ENCODE measurements at regions not wholly inside any gene's neighbourhood (a gene's known extent, or its start where the extent isn't known, plus 50 kb on each side); places are given as distances from the start of the nearest gene placed in this dataset.

- TF ChIP-seq SNRNP70 (IDR thresholded peaks at IDR 0.05; ENCODE audit: low read depth, low read length): no peak
- no peak for TF ChIP-seq ZNF124 (CRISPR knock-in tag; IDR thresholded peaks at IDR 0.05)
Observed at GRCh38 chr2:226445216-226445861, 354.3 kb downstream of the IRS1 start (continued).

- H3K36me3 ChIP-seq (replicated peaks in 1 of 2; ENCODE audit: control insufficient read depth in 1 of 2, insufficient read depth in 2 of 2, low read length in 2 of 2): no peaks in the 10 kb centered on the region
- H3K79me2 ChIP-seq (ENCODE audit: insufficient read depth, low read length): no peaks in the 10 kb centered on the region
- H3K4me1 ChIP-seq (ENCODE audit: insufficient read depth, low read length): peaks cover 39% of the 10 kb centered on the region
- no peaks in the 10 kb centered on the region for H3K27me3 ChIP-seq (ENCODE audit: control insufficient read depth in 1 of 2, insufficient read depth in 2 of 2, low read length in 2 of 2)
- in situ Hi-C loops (cut with HindIII; ENCODE audit: extremely low pct_ligation_motif_present, low pct_unique_long_range_greater_than_20kb) (no loop called here), intact Hi-C loops (cut with micrococcal nuclease; ENCODE audit: unreplicated experiment) (no loop called here)
- no peaks in the 10 kb centered on the region for H4K20me1 ChIP-seq (ENCODE audit: insufficient read depth, low read length)
- ChIA-PET POLR2A (interaction anchor here (1.3 kb wide), 1 partner anchor 12 kb away, joined by 3 read pairs; no protein-coding TSS in a partner anchor), CTCF (ENCODE audit: low intra/inter-chr PET ratio, low total read pairs) (no interaction called here)
- peak; percentile 71 for ATAC-seq
- WGBS (ENCODE audit: low lambda C conversion rate): 60% methylated on average over 5 of the region's 5 CpGs
- peak; percentile 47 for DNase-seq (ENCODE audit: low spot score)
- H3K4me3 ChIP-seq (replicated peaks in 1 of 3; ENCODE audit: insufficient read depth in 1 of 3, low read depth in 2 of 3, low read length in 3 of 3): no peak overlapping the region
- no TSS peak for BruUV-seq (replicated peaks)
- peak overlapping the region; percentile 3; the same call in 1 of the 2 replicates for H3K4me2 ChIP-seq (ENCODE audit: low read depth, low read length)
- H3K9me3 ChIP-seq (ENCODE audit: low read length): no peaks in the 10 kb centered on the region
- no peak for FAIRE-seq
- no peak overlapping the region for H2AFZ ChIP-seq (ENCODE audit: low read length)
- H3K27ac ChIP-seq (ENCODE audit: extremely low read length, insufficient read depth, low read length): no peak overlapping the region
- no peak overlapping the region for H3K9ac ChIP-seq (ENCODE audit: insufficient read depth, low read depth, low read length)
- TF ChIP-seq ZNF274 (CRISPR knock-in tag; IDR thresholded peaks at IDR 0.05): 0 out of 2 replicates have a peak, but pooled peaks have one; percentile 33
- TF ChIP-seq ZNF329 (CRISPR knock-in tag; IDR thresholded peaks at IDR 0.05; ENCODE audit: low read depth): no peak
- TF ChIP-seq ZNF331 (CRISPR knock-in tag; IDR thresholded peaks at IDR 0.05): peak; percentile 27; the same call in 1 of the 2 replicates
- TF ChIP-seq ZNF12 (CRISPR knock-in tag; IDR thresholded peaks at IDR 0.05): peak; percentile 86
- peak; percentile 74; the same call in 1 of the 2 replicates for TF ChIP-seq HOMEZ (CRISPR knock-in tag; IDR thresholded peaks at IDR 0.05; ENCODE audit: low read depth)
- 0 out of 2 replicates have a peak, but pooled peaks have one; percentile 26 for TF ChIP-seq AHDC1 (CRISPR knock-in tag; IDR thresholded peaks at IDR 0.05; ENCODE audit: borderline replicate concordance)
- no peak for TF ChIP-seq MXD1 (CRISPR knock-in tag; IDR thresholded peaks at IDR 0.05)
- no peak for TF ChIP-seq SOX13 (IDR thresholded peaks at IDR 0.05)
- TF ChIP-seq SOX13 (CRISPR knock-in tag; conservative IDR thresholded peaks at IDR 0.05 in 1 of 2, IDR thresholded peaks at IDR 0.05 in 1 of 2): peak in 1 of 2 experiments; percentile 19; a peak in 1 of 4 replicates
- TF ChIP-seq POGZ (CRISPR knock-in tag; IDR thresholded peaks at IDR 0.05): peak; percentile 81
- peak; percentile 52 for TF ChIP-seq SALL1 (CRISPR knock-in tag; IDR thresholded peaks at IDR 0.05)
- TF ChIP-seq TFAP4 (IDR thresholded peaks at IDR 0.05; ENCODE audit: borderline replicate concordance, low read depth): no peak
- TF ChIP-seq ZMYM3 (CRISPR knock-in tag; IDR thresholded peaks at IDR 0.05): no peak
Observed at GRCh38 chr2:226443112-226443511, 356.5 kb downstream of the IRS1 start.
